Transverse colon (tissue), 4 donors: ENCODE measurements at regions not wholly inside any gene's neighbourhood (a gene's known extent, or its start where the extent isn't known, plus 50 kb on each side); places are given as distances from the start of the nearest gene placed in this dataset.

Source experiments
- CTCF ChIP-seq, 5 experiments: fragments of 200-600 bp in 3 of 5; fragments of 450-650 bp in 2 of 5; sonication (generic) in 3 of 5; IDR thresholded peaks; 1 replicate in 2 of 5; 2 replicates in 3 of 5; pipeline ENCODE4 v1.5.1; 2016 to 2017; ENCODE audit warnings: antibody characterized with exemption in 5 of 5, inconsistent platforms in 3 of 5, mild to moderate bottlenecking in 2 of 5, moderate library complexity in 1 of 5
- POLR2A ChIP-seq: fragments of 450-650 bp; IDR thresholded peaks from one replicate; pipeline ENCODE4 v1.6.1; 2016; ENCODE audit warnings: antibody characterized with exemption, mild to moderate bottlenecking, moderate library complexity
- POLR2AphosphoS5 ChIP-seq, 3 donors: sonication (generic); formaldehyde crosslinking; IDR thresholded peaks; one replicate each; pipeline ENCODE4 v1.6.1; 2016; ENCODE audit warnings: antibody characterized with exemption in 3 of 3

GRCh38 chr12:18969512-18969911 lies 160.0 kb upstream of the PLEKHA5 start:
- TF ChIP-seq POLR2A = no peak
- no peak for TF ChIP-seq CTCF (IDR thresholded peaks at IDR 0.05)
- TF ChIP-seq POLR2AphosphoS5 (IDR thresholded peaks at IDR 0.05) = no peak
